SK-N-MC (cell line): ENCODE measurements at regions not wholly inside any gene's neighbourhood (a gene's known extent, or its start where the extent isn't known, plus 50 kb on each side); places are given as distances from the start of the nearest gene placed in this dataset.

Source experiments
- DNase-seq: peaks from one replicate; pipeline ENCODE4 v3.0.0-alpha.2; 2011; ENCODE audit warnings: low read depth, low spot score
- H3K27ac ChIP-seq: fragments of 200-600 bp; sonication (generic); 2 replicates; pipeline ENCODE4 v1.5.1; 2016; ENCODE audit warnings: mixed run types
- H3K36me3 ChIP-seq: fragments of 200-600 bp; sonication (generic); 2 replicates; pipeline ENCODE4 v1.6.1; 2017; ENCODE audit warnings: antibody characterized with exemption, low read length, mixed read lengths; ENCODE audit not compliant: insufficient read depth
- H3K4me3 ChIP-seq: fragments of 200-600 bp; sonication (generic); 2 replicates; pipeline ENCODE4 v1.5.1; 2016
- H3K9ac ChIP-seq: fragments of 200-600 bp; sonication (generic); 2 replicates; pipeline ENCODE4 v1.8.0; 2017; ENCODE audit warnings: mixed run types, mixed read lengths; ENCODE audit not compliant: insufficient read length
- H3K9me3 ChIP-seq: fragments of 200-600 bp; sonication (generic); 2 replicates; pipeline ENCODE4 v1.6.1; 2017; ENCODE audit warnings: low read depth, mild to moderate bottlenecking, antibody characterized with exemption, low read length, moderate library complexity, mixed read lengths
- EZH2 ChIP-seq: fragments of 200-600 bp; sonication (generic); IDR thresholded peaks from one replicate; pipeline ENCODE4 v1.6.1; 2017; ENCODE audit warnings: antibody characterized with exemption
- FOXP2 ChIP-seq: optimal IDR thresholded peaks from 2 replicates; pipeline ENCODE3; 2011; ENCODE audit warnings: mild to moderate bottlenecking, moderate library complexity; ENCODE audit not compliant: insufficient read depth; ENCODE audit errors: extremely low read length, control extremely low read depth
- POLR2AphosphoS5 ChIP-seq: IDR thresholded peaks from 2 replicates; pipeline ENCODE4 v1.6.1; 2012; ENCODE audit warnings: mild to moderate bottlenecking, low read depth, low read length, borderline replicate concordance

DNA sequence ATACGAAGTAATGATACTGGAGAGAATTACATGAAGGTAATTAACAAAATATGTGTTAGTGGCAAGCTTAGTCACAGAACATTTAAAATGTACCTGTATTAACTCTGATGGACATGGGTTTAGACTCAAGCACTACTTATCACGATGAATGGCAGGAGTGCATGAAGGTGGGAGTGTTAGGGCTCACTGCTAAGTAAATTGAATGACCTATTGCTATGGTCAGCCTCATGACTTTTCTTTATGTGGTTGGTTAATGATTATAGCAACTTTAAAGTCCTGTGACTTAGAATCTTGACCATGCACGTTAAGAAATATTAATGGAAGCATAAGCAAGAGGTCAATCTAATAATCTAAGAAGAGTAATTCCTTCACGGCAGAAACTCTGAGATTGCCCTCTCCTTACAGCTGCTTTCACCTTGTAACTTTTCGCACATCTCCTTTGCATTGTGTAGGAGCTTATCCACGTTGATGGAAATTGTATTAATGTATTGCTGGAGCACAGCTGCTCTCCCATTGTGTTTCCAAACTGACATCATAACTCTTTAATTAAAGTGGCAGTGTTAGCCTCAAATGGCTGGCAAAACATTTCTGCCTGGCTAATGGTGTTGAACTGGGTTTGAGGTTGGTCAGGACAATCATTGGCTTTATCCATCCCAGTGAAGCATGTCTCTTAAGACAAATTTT, 114.5 kb downstream of the RXFP2 start:
- no peak for DNase-seq

DNA sequence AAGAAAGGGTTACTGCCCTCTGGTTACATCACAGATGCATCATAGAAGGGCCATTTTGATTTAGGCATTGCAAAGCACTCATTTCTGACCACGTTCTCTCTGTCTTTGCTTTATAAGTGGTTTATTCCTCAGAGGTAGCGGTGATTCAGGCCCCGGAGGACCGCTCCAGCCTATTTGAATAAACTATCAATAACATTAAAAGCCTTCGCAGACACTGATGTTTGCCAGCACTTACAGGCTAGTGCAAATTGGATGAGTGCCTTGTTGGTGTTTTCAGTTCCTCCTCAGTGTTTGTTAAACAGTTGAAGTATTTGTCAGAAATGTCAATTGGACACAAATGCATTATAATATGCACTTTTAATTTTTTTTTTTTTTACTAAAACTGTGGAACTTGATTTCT, 120.2 kb downstream of the RXFP2 start:
- no peak for DNase-seq

More for the DNA sequence above, 114.5 kb downstream of the RXFP2 start:
- no peak for TF ChIP-seq FOXP2
- no peak for TF ChIP-seq POLR2AphosphoS5
- TF ChIP-seq EZH2: no peak
- H3K4me3 ChIP-seq: no peak overlapping the region
- no peaks in the 10 kb centered on the region for H3K9me3 ChIP-seq
- H3K36me3 ChIP-seq: no peaks in the 10 kb centered on the region
- no peak overlapping the region for H3K9ac ChIP-seq
- H3K27ac ChIP-seq: no peak overlapping the region

DNA sequence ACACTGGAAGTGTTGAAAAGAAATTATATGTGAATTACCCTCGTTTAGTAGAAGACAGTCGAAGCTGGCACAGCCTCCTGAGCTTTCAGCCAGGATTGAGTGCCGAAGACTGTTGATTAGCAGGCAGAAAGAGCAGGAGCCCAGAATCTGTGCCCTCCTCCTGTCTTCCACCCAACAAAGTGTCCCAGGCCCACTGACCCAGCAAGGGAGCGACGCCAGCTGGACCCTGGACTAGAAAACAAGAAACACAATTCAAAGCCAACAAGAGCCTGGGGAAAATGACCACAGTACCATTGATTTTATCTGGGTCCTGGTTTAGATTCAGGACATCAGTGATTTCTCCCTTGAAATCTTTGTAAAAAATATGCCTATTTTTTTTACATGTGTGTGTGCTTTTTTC, 120.7 kb downstream of the RXFP2 start:
- H3K4me3 ChIP-seq: no peak overlapping the region
- H3K27ac ChIP-seq: no peak overlapping the region
- H3K9me3 ChIP-seq: no peaks in the 10 kb centered on the region
- TF ChIP-seq FOXP2 (no peak), POLR2AphosphoS5 (no peak), EZH2 (no peak)
- no peaks in the 10 kb centered on the region for H3K36me3 ChIP-seq
- no peak for DNase-seq
- no peak overlapping the region for H3K9ac ChIP-seq

More for the DNA sequence above, 120.2 kb downstream of the RXFP2 start:
- TF ChIP-seq FOXP2 (no peak), EZH2 (no peak), POLR2AphosphoS5 (no peak)
- Histone ChIP-seq H3K36me3 (no peaks in the 10 kb centered on the region), H3K27ac (no peak overlapping the region), H3K9me3 (no peaks in the 10 kb centered on the region), H3K9ac (no peak overlapping the region), H3K4me3 (no peak overlapping the region)

DNA sequence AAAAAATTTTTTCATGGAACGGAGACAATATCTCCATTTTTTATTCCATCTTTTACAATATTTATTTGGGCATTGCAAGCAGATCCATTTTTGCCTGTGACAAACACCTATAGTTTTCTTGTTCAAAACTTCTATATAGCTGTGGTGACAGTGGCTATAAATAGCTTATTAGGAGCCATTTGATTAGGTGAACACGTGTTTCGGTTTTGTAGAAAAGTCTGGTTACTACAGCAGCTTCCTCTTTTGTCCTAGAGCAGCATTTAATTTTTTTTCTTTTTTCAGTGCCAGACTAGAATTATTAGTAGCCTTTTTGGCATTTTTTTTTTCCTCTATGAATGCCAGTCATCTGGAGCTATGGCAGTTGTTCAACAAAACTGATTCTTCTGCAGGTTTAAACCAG, 123.5 kb downstream of the RXFP2 start:
- no peak for DNase-seq
- Histone ChIP-seq H3K4me3 (no peak overlapping the region), H3K9ac (no peak overlapping the region), H3K36me3 (no peaks in the 10 kb centered on the region), H3K9me3 (no peaks in the 10 kb centered on the region), H3K27ac (no peak overlapping the region)
- TF ChIP-seq EZH2: no peak
- TF ChIP-seq POLR2AphosphoS5: no peak
- TF ChIP-seq FOXP2: no peak

DNA sequence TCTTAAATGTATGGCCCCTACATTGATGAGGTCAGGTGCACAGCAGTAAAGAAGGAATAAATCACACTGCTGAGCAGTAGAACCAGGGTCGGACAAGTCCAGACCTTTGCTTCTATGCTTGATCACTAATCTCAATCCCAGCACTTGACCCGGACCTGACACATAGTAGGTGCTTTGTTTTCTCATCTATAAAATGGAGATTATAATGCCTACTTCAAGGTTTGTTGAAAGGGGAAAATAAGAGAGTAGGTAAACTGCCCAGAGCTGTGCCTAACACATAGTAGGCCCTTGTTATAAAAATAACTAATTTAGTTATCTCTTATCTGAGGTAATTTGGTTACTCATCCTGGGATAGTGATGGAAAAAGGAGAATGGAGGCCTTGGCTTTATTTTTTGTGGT, 125.0 kb downstream of the RXFP2 start:
- no peak overlapping the region for H3K9ac ChIP-seq
- H3K4me3 ChIP-seq: no peak overlapping the region
- no peaks in the 10 kb centered on the region for H3K9me3 ChIP-seq
- TF ChIP-seq POLR2AphosphoS5 (no peak), FOXP2 (no peak), EZH2 (no peak)
- no peak overlapping the region for H3K27ac ChIP-seq
- DNase-seq: no peak
- H3K36me3 ChIP-seq: no peaks in the 10 kb centered on the region

DNA sequence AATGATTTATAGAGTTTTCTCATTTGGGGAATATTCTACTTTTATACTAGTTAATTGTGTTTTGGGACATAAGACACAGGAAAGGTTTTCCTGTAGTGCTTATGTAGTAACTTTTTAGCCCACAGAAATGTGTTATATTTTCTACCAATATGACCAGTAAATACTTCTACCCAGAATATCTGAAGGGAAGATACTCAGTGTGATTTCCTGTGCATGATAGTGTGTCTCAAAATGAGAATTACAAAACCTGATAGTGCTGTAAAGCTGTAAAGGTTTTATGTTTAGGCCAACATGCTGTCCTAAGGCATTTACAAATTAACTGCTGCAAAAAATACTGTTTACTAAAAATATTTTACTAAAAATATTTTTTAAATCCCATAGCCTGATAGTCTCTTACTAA, 126.8 kb downstream of the RXFP2 start:
- H3K4me3 ChIP-seq: no peak overlapping the region
- no peak overlapping the region for H3K9ac ChIP-seq

DNA sequence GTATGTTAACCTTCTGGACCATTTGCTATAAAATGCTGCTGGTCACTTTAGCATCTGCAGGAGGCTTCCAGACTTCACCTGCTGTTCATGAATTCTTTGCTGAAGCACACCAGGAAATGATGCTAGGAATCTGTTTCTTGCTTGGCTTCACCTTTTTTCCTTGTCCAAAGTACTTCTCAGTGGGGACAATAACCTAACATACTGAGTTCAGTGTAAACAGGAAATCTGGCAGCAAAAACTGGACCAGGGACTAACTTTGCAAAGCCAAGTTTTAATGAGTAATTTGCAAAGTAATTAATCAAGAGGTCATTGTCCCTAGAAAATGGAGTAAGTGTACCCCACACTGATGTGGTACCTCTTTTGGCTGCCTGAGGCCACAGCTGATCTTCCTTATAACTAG, 128.4 kb downstream of the RXFP2 start:
- no peak overlapping the region for H3K9ac ChIP-seq
- H3K4me3 ChIP-seq: no peak overlapping the region
- no peak for DNase-seq
- H3K9me3 ChIP-seq: no peaks in the 10 kb centered on the region
- TF ChIP-seq POLR2AphosphoS5 (no peak), EZH2 (no peak), FOXP2 (no peak)
- H3K36me3 ChIP-seq: no peaks in the 10 kb centered on the region
- H3K27ac ChIP-seq: no peak overlapping the region

More for the DNA sequence above, 126.8 kb downstream of the RXFP2 start:
- Histone ChIP-seq H3K36me3 (no peaks in the 10 kb centered on the region), H3K27ac (peak overlapping the region; percentile 50; the same call in 1 of the 2 replicates), H3K9me3 (no peaks in the 10 kb centered on the region)
- TF ChIP-seq EZH2 (no peak), POLR2AphosphoS5 (no peak), FOXP2 (no peak)
- DNase-seq: no peak

DNA sequence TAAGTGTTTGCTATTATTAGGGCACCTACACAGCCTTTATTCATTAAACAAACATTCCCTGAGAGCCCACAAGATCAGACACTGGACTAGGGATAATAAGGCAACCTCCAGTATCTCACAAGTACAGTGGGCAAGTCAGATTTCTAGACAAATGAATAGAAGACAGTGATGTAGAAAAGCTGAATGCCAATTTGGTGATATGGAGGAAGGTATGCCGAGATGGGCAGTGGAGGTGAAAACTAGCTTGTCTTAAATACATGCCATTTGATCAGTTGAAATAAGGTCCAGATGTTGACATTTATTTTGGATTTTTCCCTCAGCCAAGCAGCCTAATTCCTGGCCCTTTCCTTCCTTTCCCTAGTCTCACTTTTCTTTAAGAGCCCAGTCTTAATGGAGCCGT, 130.3 kb downstream of the RXFP2 start:
- no peak for TF ChIP-seq EZH2
- TF ChIP-seq FOXP2: no peak
- TF ChIP-seq POLR2AphosphoS5: no peak
- H3K9ac ChIP-seq: no peak overlapping the region
- H3K36me3 ChIP-seq: no peaks in the 10 kb centered on the region
- H3K9me3 ChIP-seq: no peaks in the 10 kb centered on the region
- no peak for DNase-seq
- no peak overlapping the region for H3K4me3 ChIP-seq
- H3K27ac ChIP-seq: no peak overlapping the region

DNA sequence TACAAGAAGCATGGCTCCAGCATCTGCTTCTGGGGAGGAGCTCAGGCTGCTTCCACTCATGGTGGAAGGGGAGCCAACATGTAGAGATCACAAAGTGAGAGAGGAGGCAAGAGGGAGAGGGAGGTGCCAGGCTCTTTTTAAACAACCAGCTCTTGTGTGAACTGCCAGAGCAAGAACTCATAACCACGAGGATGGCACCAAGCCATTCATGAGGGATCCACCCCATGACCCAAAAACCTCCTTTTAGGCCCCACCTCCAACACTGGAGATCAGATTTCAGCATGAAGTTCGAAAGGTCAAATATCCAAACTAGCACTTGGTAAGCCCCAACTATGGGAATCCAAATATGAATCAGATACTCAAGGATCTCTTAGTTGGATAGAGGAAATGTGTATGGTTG, 131.2 kb downstream of the RXFP2 start:
- no peak for TF ChIP-seq POLR2AphosphoS5
- TF ChIP-seq EZH2: no peak
- TF ChIP-seq FOXP2: no peak

More for the DNA sequence above, 131.2 kb downstream of the RXFP2 start:
- Histone ChIP-seq H3K9me3 (no peaks in the 10 kb centered on the region), H3K36me3 (no peaks in the 10 kb centered on the region), H3K27ac (no peak overlapping the region), H3K9ac (no peak overlapping the region), H3K4me3 (no peak overlapping the region)
- no peak for DNase-seq
